Panc1 (cell line): ENCODE measurements at regions not wholly inside any gene's neighbourhood (a gene's known extent, or its start where the extent isn't known, plus 50 kb on each side); places are given as distances from the start of the nearest gene placed in this dataset.

Experiments used
- POLR2AphosphoS5 ChIP-seq: IDR thresholded peaks from 2 replicates; pipeline ENCODE4 v1.6.1; 2012; ENCODE audit warnings: mild to moderate bottlenecking, low read depth, low read length, moderate library complexity
- TF ChIP-seq, protein P1 (sequence below): fragments of 450-650 bp; IDR thresholded peaks from 2 replicates; pipeline ENCODE4 v1.5.1; 2017; ENCODE audit warnings: mild to moderate bottlenecking

- no peak for TF ChIP-seq POLR2AphosphoS5
- TF ChIP-seq, protein P1, sequence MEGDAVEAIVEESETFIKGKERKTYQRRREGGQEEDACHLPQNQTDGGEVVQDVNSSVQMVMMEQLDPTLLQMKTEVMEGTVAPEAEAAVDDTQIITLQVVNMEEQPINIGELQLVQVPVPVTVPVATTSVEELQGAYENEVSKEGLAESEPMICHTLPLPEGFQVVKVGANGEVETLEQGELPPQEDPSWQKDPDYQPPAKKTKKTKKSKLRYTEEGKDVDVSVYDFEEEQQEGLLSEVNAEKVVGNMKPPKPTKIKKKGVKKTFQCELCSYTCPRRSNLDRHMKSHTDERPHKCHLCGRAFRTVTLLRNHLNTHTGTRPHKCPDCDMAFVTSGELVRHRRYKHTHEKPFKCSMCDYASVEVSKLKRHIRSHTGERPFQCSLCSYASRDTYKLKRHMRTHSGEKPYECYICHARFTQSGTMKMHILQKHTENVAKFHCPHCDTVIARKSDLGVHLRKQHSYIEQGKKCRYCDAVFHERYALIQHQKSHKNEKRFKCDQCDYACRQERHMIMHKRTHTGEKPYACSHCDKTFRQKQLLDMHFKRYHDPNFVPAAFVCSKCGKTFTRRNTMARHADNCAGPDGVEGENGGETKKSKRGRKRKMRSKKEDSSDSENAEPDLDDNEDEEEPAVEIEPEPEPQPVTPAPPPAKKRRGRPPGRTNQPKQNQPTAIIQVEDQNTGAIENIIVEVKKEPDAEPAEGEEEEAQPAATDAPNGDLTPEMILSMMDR: no peak
Observed at GRCh38 chr13:99752373-99752772, 219.2 kb downstream of the ZIC5 start.
